ENCODE measurements at regions not wholly inside any gene's neighbourhood (a gene's known extent, or its start where the extent isn't known, plus 50 kb on each side); places are given as distances from the start of the nearest gene placed in this dataset.

DNA sequence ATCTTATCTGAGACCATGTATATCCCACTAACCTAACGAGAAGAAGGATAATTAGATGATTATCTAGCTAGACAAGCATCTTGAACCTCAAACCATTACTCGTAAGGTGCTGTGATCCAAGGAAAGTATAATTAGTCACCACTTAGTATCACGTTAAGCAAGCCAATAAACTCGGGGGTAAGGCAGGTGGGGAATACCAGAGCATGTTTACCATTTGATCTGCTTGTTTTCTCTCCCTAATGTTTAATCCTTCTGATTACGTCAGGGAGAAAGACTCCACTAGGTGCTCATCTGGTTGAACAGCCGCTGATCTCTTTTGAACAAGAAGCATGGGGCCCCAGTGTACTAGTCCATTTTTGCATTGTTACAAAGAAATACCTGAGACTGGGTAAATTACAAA lies 69.9 kb upstream of the SLC1A1 start:
- H3K27ac ChIP-seq (ENCODE audit: low read length) = no peak overlapping the region

DNA sequence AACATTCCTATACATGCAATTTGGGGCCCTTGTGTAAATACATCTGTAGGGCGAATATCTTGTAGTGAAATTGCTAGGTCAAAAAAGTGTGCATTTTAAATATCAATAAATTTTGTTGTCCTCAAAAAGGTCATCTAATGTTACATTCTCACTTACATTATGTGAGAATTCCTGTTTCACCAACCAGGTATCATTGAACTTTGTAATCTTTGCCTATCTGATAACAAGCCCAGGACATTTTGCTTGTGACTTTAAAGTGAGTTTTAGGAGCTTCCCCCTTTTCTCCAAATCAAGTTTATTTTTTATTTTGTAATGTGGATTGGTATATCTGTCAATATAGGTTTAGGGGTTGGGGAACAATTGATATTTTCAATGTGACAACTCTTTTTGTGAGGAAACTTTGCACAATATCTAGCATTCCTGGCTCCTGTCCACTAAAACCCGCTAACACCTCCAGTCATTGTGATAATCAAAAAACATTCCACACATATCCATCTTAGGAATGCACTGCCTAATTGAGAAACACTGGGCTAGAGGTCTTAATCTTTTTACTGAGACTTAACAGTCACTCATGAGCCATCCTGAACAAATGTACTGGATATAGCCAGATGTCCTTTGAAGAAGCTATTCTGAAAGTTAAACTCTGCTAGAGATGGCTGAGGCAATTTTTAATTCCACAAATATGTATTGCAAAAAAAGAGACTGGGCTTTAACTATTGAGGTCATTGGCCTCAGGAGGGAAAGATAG lies 72.5 kb upstream of the SLC1A1 start:
- Histone ChIP-seq H3K79me2 (ENCODE audit: low read length) (no peaks in the 10 kb centered on the region), H3K27me3 (replicated peaks; ENCODE audit: insufficient read depth, low read length) (no peaks in the 10 kb centered on the region), H4K20me1 (ENCODE audit: insufficient read depth, low read length) (no peaks in the 10 kb centered on the region), H3K9ac (ENCODE audit: low read length) (no peak overlapping the region), H3K9me3 (replicated peaks; ENCODE audit: insufficient read depth, low read length) (no peaks in the 10 kb centered on the region), H2AFZ (ENCODE audit: low read length) (no peak overlapping the region), H3K4me2 (ENCODE audit: low read depth, low read length) (no peak overlapping the region), H3K9me2 (replicated peaks; ENCODE audit: insufficient read depth, low read length) (no peaks in the 10 kb centered on the region), H3K36me3 (replicated peaks; ENCODE audit: insufficient read depth, low read length) (no peaks in the 10 kb centered on the region), H3K4me3 (ENCODE audit: low read length) (no peak overlapping the region), H3K4me1 (ENCODE audit: low read length) (no peaks in the 10 kb centered on the region), H3F3A (ENCODE audit: insufficient read depth, low read length) (no peaks in the 10 kb centered on the region), H3K27ac (ENCODE audit: low read length) (no peak overlapping the region)
- TF ChIP-seq EZH2phosphoT487 (IDR thresholded peaks at IDR 0.05; ENCODE audit: low read length) = no peak
- DNase-seq = no peak

More for the DNA sequence above, 69.9 kb upstream of the SLC1A1 start:
- Histone ChIP-seq H3K9me3 (replicated peaks; ENCODE audit: insufficient read depth, low read length) (no peaks in the 10 kb centered on the region), H3K36me3 (replicated peaks; ENCODE audit: insufficient read depth, low read length) (no peaks in the 10 kb centered on the region), H4K20me1 (ENCODE audit: insufficient read depth, low read length) (no peaks in the 10 kb centered on the region), H3K4me3 (ENCODE audit: low read length) (no peak overlapping the region), H3K9ac (ENCODE audit: low read length) (no peak overlapping the region), H3K4me2 (ENCODE audit: low read depth, low read length) (no peak overlapping the region), H2AFZ (ENCODE audit: low read length) (no peak overlapping the region), H3K4me1 (ENCODE audit: low read length) (no peaks in the 10 kb centered on the region), H3K9me2 (replicated peaks; ENCODE audit: insufficient read depth, low read length) (no peaks in the 10 kb centered on the region), H3F3A (ENCODE audit: insufficient read depth, low read length) (no peaks in the 10 kb centered on the region), H3K79me2 (ENCODE audit: low read length) (no peaks in the 10 kb centered on the region), H3K27me3 (replicated peaks; ENCODE audit: insufficient read depth, low read length) (no peaks in the 10 kb centered on the region)
- TF ChIP-seq EZH2phosphoT487 (IDR thresholded peaks at IDR 0.05; ENCODE audit: low read length) (no peak), EZH2 (optimal IDR thresholded peaks at IDR 0.05; ENCODE audit: low read depth, low read length) (no peak)
- TF ChIP-seq, protein P1, sequence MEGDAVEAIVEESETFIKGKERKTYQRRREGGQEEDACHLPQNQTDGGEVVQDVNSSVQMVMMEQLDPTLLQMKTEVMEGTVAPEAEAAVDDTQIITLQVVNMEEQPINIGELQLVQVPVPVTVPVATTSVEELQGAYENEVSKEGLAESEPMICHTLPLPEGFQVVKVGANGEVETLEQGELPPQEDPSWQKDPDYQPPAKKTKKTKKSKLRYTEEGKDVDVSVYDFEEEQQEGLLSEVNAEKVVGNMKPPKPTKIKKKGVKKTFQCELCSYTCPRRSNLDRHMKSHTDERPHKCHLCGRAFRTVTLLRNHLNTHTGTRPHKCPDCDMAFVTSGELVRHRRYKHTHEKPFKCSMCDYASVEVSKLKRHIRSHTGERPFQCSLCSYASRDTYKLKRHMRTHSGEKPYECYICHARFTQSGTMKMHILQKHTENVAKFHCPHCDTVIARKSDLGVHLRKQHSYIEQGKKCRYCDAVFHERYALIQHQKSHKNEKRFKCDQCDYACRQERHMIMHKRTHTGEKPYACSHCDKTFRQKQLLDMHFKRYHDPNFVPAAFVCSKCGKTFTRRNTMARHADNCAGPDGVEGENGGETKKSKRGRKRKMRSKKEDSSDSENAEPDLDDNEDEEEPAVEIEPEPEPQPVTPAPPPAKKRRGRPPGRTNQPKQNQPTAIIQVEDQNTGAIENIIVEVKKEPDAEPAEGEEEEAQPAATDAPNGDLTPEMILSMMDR (IDR thresholded peaks at IDR 0.05; ENCODE audit: low read length) = no peak
- DNase-seq = no peak

DNA sequence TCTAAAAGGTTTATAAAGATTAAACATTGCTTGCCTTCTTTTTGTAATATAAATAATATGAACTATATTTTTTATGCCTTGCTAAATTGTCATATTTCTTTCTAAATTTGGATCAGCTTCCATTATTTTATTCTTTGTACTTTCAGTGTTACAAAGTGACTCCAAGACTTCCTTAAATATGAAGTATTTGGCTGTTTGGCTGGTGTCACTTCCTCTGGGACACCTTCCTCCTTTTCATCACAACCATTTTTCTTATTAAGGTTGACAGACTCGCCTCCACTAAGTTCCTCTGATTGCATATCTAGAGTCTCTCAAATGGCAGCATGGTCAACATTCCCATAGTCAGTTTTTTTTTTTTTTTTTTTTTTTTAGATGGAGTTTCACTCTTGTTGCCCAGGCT lies 73.8 kb upstream of the SLC1A1 start:
- Histone ChIP-seq H3K4me2 (ENCODE audit: low read depth, low read length) (no peak overlapping the region), H3K79me2 (ENCODE audit: low read length) (no peaks in the 10 kb centered on the region), H3K9me2 (replicated peaks; ENCODE audit: insufficient read depth, low read length) (no peaks in the 10 kb centered on the region), H4K20me1 (ENCODE audit: insufficient read depth, low read length) (no peaks in the 10 kb centered on the region), H3K9ac (ENCODE audit: low read length) (no peak overlapping the region), H3K27ac (ENCODE audit: low read length) (no peak overlapping the region), H3K4me3 (ENCODE audit: low read length) (no peak overlapping the region), H3K36me3 (replicated peaks; ENCODE audit: insufficient read depth, low read length) (no peaks in the 10 kb centered on the region), H3K4me1 (ENCODE audit: low read length) (no peaks in the 10 kb centered on the region), H2AFZ (ENCODE audit: low read length) (no peak overlapping the region), H3F3A (ENCODE audit: insufficient read depth, low read length) (no peaks in the 10 kb centered on the region), H3K9me3 (replicated peaks; ENCODE audit: insufficient read depth, low read length) (no peaks in the 10 kb centered on the region), H3K27me3 (replicated peaks; ENCODE audit: insufficient read depth, low read length) (no peaks in the 10 kb centered on the region)
- no peak for DNase-seq
- TF ChIP-seq, protein P1 (IDR thresholded peaks at IDR 0.05; ENCODE audit: low read length) = no peak
- no peak for TF ChIP-seq EZH2 (optimal IDR thresholded peaks at IDR 0.05; ENCODE audit: low read depth, low read length)
- TF ChIP-seq EZH2phosphoT487 (IDR thresholded peaks at IDR 0.05; ENCODE audit: low read length) = no peak

DNA sequence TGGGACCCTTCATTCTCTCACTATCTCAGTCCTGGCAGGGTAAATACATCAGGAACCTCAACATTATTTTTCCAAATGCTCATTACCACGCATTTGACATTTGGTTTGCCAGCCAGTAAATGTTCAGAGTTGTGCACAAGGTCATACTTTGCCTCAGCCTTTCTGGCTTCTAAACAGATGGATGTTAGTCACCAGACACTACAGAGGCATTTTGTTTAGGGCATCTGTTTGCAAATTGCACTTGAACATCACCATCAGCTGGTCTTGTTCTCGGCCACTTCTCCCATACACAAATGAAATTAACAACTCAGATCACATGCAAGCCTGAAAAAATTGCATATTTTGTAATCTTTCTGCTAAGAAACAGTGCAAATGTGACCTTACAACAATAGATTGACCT lies 75.0 kb upstream of the SLC1A1 start:
- H3K9me3 ChIP-seq (replicated peaks; ENCODE audit: insufficient read depth, low read length) = no peaks in the 10 kb centered on the region
- no peak overlapping the region for H3K9ac ChIP-seq (ENCODE audit: low read length)
- no peak overlapping the region for H3K4me3 ChIP-seq (ENCODE audit: low read length)
- H3K4me2 ChIP-seq (ENCODE audit: low read depth, low read length) = no peak overlapping the region
- H4K20me1 ChIP-seq (ENCODE audit: insufficient read depth, low read length) = no peaks in the 10 kb centered on the region
- H3K4me1 ChIP-seq (ENCODE audit: low read length) = no peaks in the 10 kb centered on the region
- no peak overlapping the region for H3K27ac ChIP-seq (ENCODE audit: low read length)
- H3F3A ChIP-seq (ENCODE audit: insufficient read depth, low read length) = no peaks in the 10 kb centered on the region
- no peaks in the 10 kb centered on the region for H3K36me3 ChIP-seq (replicated peaks; ENCODE audit: insufficient read depth, low read length)
- TF ChIP-seq EZH2phosphoT487 (IDR thresholded peaks at IDR 0.05; ENCODE audit: low read length) (no peak), EZH2 (optimal IDR thresholded peaks at IDR 0.05; ENCODE audit: low read depth, low read length) (no peak)
- TF ChIP-seq, protein P1 (IDR thresholded peaks at IDR 0.05; ENCODE audit: low read length) = no peak
- H3K27me3 ChIP-seq (replicated peaks; ENCODE audit: insufficient read depth, low read length) = no peaks in the 10 kb centered on the region
- no peaks in the 10 kb centered on the region for H3K79me2 ChIP-seq (ENCODE audit: low read length)
- no peak for DNase-seq
- no peak overlapping the region for H2AFZ ChIP-seq (ENCODE audit: low read length)
- no peaks in the 10 kb centered on the region for H3K9me2 ChIP-seq (replicated peaks; ENCODE audit: insufficient read depth, low read length)

Data from MM.1S (cell line).